GM13977 (cell line): ENCODE measurements at regions not wholly inside any gene's neighbourhood (a gene's known extent, or its start where the extent isn't known, plus 50 kb on each side); places are given as distances from the start of the nearest gene placed in this dataset.

Source experiments
- DNase-seq: peaks from one replicate; pipeline ENCODE4 v3.0.0; 2012; ENCODE audit warnings: low spot score
- in situ Hi-C: fragments of 300-500 bp; cut with MboI; formaldehyde crosslinking; loops from one replicate; pipeline ENCODE4 v1.12.0; 2022; ENCODE audit warnings: low sequenced_read_pairs, low pct_unique_long_range_greater_than_20kb, mixed read lengths, inconsistent platforms; ENCODE audit not compliant: unreplicated experiment
- TF ChIP-seq, protein P1 (sequence below): IDR thresholded peaks from 2 replicates; pipeline ENCODE4 v1.5.1; 2012; ENCODE audit warnings: mild to moderate bottlenecking, control low read depth; ENCODE audit not compliant: insufficient read depth; ENCODE audit errors: extremely low read depth, missing control alignments

DNA sequence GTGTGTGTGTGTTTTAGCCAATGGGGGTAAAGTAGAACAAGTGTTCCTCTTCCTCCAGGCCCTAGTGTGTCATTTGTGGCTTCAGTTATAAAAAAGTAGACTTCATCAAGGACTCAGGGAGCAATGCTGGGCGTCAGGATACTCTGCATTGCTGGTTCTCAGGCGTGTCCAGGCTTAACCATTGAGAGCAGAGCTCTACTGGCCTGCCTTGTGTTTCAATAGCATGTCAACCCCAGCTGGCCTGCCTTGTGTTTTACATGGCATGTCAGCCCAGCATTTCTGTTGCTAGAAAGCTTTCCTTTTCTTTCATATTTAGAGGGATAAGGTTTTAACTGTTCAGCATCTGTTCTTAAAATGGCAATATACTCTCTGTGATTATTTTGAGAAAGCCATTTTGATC, 117.6 kb upstream of the TMPRSS15 start:
- DNase-seq = no peak
- TF ChIP-seq, protein P1, sequence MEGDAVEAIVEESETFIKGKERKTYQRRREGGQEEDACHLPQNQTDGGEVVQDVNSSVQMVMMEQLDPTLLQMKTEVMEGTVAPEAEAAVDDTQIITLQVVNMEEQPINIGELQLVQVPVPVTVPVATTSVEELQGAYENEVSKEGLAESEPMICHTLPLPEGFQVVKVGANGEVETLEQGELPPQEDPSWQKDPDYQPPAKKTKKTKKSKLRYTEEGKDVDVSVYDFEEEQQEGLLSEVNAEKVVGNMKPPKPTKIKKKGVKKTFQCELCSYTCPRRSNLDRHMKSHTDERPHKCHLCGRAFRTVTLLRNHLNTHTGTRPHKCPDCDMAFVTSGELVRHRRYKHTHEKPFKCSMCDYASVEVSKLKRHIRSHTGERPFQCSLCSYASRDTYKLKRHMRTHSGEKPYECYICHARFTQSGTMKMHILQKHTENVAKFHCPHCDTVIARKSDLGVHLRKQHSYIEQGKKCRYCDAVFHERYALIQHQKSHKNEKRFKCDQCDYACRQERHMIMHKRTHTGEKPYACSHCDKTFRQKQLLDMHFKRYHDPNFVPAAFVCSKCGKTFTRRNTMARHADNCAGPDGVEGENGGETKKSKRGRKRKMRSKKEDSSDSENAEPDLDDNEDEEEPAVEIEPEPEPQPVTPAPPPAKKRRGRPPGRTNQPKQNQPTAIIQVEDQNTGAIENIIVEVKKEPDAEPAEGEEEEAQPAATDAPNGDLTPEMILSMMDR = no peak
- in situ Hi-C loops = no loop called here

DNA sequence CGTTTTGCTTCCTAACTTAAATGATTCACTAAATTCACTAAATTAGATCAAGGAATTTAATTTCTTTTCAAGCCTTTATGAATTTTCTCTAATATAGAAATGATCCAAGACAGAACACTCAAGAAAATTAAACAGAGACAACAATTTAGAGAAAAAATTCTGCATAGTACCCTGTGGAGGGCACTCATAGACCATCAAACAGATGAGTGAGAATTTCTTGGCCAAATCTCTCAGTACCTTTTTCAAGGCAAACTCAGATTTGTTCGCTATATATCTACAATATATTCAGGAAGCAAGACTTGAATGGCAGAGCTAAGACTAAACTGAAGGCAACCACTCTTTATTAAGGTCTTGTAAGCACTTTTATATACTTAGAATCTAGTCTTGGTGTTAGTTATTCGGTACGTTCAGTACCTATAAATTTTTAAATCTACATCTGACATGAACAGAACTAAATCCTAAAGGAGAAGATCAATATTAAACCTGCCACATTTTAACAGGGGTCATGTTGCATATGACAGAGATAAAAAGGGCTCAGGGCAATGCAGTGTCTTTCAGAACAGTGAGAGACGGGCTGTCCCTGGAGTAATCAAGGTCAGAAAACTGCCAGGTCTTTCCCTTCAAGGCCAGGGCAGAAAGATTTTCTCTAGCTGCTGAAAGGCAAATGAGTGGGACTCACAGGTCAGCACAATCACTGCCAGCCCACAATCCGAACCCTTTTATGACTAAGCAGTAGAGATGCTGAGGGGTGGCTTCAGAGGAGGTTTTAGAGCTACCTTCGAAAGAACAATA, 118.8 kb upstream of the TMPRSS15 start:
- in situ Hi-C loops = no loop called here
- TF ChIP-seq, protein P1 = no peak
- DNase-seq = no peak

DNA sequence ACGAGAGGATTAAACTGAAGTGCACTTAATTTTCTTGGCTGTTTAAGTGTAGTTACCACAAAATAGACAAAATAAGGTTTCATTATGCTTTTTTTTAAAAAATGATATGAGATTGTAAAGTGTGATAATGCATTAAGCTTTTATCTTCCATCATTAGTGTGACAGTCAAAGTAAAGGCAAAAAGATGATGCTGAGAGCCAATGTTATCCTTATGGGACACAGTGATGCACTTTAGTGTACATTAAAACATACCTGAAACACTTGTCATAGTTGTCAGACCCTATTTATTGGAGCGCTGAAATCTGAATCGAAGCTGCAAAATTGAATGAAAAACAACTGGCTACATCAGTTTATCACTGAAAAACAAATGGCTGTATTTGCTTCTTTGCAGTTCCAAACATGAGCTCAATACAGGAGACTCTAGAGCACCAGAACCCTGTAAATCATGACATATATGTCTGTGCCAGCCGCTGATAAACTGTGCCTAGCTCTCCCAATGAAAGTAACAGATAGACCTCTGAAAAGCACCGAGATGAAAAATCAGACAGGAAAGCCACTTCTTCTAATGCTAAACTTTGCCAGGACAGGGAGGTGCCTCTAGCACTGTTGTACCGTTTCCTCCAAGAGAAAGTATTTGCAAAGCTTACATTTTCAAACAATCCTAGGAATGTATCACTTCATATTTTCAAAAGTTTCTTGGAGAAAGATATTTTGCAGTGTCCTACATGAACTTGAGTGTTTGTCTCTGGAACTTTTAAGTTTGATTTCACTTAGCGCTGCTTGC, 120.7 kb upstream of the TMPRSS15 start:
- DNase-seq = no peak
- TF ChIP-seq, protein P1 = no peak
- in situ Hi-C loops = no loop called here

DNA sequence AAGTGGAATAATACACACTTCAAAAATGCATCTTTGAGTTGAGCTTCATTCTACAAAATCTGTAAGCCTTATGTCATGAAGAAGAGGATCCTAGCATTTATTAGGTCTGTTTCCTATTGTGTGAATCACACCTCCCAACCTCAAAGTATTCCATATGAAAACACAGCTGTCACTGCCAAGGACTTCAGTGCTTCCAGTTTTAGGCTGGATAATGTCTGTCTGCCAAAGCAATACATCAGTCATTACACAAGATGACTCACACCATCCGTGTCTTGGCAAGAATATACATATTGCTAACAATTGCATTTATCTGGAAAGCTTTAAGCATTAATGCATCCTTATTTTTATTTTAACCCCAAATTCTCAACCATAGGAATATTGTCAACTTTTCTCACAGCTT, 125.7 kb upstream of the TMPRSS15 start:
- in situ Hi-C loops = no loop called here
- DNase-seq = no peak
- TF ChIP-seq, protein P1 = no peak

DNA sequence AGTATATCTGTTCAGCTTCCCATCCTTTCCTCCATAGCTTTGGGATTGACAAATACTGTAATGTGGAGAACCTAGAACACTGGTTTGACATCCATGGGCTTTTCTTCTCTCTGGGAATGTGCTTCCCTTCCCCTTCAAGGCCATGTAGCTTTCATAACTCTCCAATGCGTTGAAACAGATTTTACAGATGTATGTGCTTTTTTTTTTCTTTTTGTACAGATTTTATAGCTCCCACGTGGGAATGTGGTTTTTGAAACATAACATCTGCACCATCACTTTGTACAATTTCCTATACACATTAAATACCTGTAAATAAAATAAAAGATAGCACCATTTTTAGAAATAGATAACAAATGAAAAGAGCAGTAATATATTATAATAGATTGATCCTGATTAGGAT, 138.5 kb upstream of the TMPRSS15 start:
- TF ChIP-seq, protein P1 = no peak
- in situ Hi-C loops = no loop called here
- no peak for DNase-seq

DNA sequence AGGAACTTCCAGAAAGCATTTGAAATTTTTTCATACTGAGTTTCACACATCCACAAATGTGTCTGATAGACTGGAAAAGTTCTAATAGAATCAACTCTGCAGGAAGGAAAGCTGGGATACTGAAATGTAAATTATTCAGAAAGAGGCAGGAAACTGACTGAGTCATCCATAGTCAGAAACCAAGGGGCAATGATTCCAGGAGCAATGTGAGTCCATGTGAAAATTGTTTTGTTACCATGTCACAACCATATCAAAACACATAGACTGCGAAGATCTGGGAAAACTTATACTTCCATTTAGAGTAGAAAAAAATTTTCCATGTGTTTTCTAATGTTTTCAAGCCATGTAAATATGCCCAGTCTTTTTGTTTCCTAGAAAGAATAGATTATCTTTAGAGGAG, 142.3 kb upstream of the TMPRSS15 start:
- no peak for DNase-seq
- TF ChIP-seq, protein P1 = no peak
- in situ Hi-C loops = no loop called here
